Omental fat pad (tissue), 3 donors: ENCODE measurements at regions not wholly inside any gene's neighbourhood (a gene's known extent, or its start where the extent isn't known, plus 50 kb on each side); places are given as distances from the start of the nearest gene placed in this dataset.

Experiments
- ATAC-seq: fragments of 150-250 bp; one replicate; pipeline ENCODE4 v1.9.1; 2016; ENCODE audit warnings: mild to moderate bottlenecking, moderate library complexity; ENCODE audit not compliant: low FRiP score
- DNase-seq: peaks from one replicate; pipeline ENCODE4 v3.0.0-alpha.2; 2019; ENCODE audit warnings: low spot score
- TF ChIP-seq, protein P1 (sequence below), 3 donors: fragments of 450-650 bp; IDR thresholded peaks; one replicate each; pipeline ENCODE4 v1.5.1; 2016 to 2017; ENCODE audit warnings: antibody characterized with exemption in 3 of 3, mild to moderate bottlenecking in 3 of 3, moderate library complexity in 2 of 3

DNA sequence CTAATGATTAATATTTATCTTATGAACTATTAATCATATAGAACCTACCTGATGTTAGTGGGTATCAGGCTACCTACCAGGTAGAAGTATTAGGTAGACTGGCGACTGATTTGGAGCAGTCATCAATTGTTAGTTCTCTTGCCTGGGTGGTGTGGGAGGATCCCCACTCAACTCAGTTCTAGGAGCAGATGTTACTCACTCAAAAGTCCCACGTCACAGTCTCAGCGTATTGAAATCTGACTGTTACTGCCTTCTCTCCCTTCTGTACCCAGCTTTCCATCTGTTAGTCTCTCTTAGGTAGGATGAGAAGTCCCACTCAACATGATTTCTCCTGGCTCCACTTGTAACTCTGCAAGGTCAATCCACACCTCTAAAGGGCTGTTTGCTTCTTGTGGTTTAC lies 102.7 kb downstream of the OLFM4 start:
- TF ChIP-seq, protein P1, sequence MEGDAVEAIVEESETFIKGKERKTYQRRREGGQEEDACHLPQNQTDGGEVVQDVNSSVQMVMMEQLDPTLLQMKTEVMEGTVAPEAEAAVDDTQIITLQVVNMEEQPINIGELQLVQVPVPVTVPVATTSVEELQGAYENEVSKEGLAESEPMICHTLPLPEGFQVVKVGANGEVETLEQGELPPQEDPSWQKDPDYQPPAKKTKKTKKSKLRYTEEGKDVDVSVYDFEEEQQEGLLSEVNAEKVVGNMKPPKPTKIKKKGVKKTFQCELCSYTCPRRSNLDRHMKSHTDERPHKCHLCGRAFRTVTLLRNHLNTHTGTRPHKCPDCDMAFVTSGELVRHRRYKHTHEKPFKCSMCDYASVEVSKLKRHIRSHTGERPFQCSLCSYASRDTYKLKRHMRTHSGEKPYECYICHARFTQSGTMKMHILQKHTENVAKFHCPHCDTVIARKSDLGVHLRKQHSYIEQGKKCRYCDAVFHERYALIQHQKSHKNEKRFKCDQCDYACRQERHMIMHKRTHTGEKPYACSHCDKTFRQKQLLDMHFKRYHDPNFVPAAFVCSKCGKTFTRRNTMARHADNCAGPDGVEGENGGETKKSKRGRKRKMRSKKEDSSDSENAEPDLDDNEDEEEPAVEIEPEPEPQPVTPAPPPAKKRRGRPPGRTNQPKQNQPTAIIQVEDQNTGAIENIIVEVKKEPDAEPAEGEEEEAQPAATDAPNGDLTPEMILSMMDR (IDR thresholded peaks at IDR 0.05): no peak
- no peak for ATAC-seq

GRCh38 chr13:53135301-53135700 lies 106.7 kb downstream of the OLFM4 start:
- DNase-seq: no peak
- ATAC-seq: no peak
- TF ChIP-seq, protein P1 (IDR thresholded peaks at IDR 0.05): no peak

More for the DNA sequence above, 102.7 kb downstream of the OLFM4 start:
- DNase-seq: no peak

- TF ChIP-seq, protein P1 (IDR thresholded peaks at IDR 0.05): no peak
- no peak for DNase-seq
- ATAC-seq: no peak
Observed at GRCh38 chr13:53136554-53137215, 108.1 kb downstream of the OLFM4 start.

- TF ChIP-seq, protein P1 (IDR thresholded peaks at IDR 0.05): no peak
- peak; percentile 87 for ATAC-seq
- peak; percentile 55 for DNase-seq
Observed at GRCh38 chr13:53137779-53138178, 109.2 kb downstream of the OLFM4 start.

DNA sequence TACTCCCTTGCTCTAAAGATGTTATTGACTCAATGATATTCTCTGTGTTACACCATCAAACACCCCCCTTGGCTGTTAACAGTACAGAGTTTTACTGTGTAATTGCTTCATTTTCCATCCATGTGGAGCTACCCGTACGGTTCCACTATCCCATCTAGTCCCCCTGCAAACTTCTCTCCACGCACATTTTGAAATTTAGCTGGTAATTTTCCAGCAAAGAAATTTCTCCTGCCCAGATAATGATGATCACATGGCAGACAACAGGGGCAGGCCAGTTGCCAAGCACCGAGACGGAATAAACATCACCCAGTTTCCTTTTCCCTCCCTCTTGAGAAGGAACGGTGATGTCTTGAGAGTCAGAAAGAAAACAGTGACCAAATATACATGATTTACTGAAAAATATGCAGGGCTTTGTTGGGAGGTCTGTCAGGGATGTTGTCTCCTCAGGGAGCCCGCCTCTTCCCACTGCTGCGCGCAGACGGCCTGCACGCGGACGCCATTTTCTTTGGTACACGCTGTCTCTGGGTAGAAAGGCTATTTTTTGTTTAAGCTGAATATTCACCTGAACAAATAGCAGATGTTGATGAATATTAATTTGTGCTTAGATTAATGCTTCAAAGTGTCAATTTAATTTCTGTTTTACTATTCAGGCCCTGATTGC lies 109.9 kb downstream of the OLFM4 start:
- DNase-seq: no peak
- TF ChIP-seq, protein P1 (IDR thresholded peaks at IDR 0.05): no peak
- ATAC-seq: peak; percentile 83

GRCh38 chr13:53141336-53141735 lies 112.7 kb downstream of the OLFM4 start:
- DNase-seq: no peak
- TF ChIP-seq, protein P1 (IDR thresholded peaks at IDR 0.05): no peak
- no peak for ATAC-seq

- TF ChIP-seq, protein P1 (IDR thresholded peaks at IDR 0.05): no peak
- no peak for ATAC-seq
Observed at GRCh38 chr13:53142306-53142705, 113.7 kb downstream of the OLFM4 start.

More at GRCh38 chr13:53142306-53142705, 113.7 kb downstream of the OLFM4 start:
- DNase-seq: no peak
